B cell (primary cell): ENCODE measurements at regions not wholly inside any gene's neighbourhood (a gene's known extent, or its start where the extent isn't known, plus 50 kb on each side); places are given as distances from the start of the nearest gene placed in this dataset.

Experiments used
- EZH2 ChIP-seq: IDR thresholded peaks from 2 replicates; pipeline ENCODE4 v1.6.1; 2012; ENCODE audit warnings: borderline replicate concordance, low read depth, mild to moderate bottlenecking, moderate library complexity, low read length; ENCODE audit not compliant: insufficient read depth, poor library complexity, severe bottlenecking
- TF ChIP-seq, protein P1 (sequence below): fragments of 200-600 bp; IDR thresholded peaks from one replicate; pipeline ENCODE4 v1.8.0; 2022; ENCODE audit warnings: antibody characterized with exemption, mild to moderate bottlenecking

DNA sequence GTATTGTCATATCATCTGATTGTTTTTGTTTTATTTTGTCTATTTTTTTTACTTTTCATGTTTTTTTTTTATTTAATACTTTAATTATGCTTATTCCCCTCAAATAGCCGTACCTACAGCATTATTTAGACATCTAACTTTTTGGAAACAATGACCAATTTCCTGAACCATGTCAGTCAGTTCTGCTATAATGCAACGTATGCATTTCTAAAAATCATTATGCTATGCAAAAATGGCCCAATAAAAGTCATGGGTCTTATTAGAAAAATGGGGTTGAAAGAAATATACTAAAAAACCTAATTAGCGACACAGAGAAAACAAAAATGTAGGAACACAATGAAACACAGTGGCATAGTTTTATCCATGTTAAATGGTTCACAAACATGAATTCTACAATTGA is 1454.7 kb downstream of the GRIK2 start:
- TF ChIP-seq, protein P1, sequence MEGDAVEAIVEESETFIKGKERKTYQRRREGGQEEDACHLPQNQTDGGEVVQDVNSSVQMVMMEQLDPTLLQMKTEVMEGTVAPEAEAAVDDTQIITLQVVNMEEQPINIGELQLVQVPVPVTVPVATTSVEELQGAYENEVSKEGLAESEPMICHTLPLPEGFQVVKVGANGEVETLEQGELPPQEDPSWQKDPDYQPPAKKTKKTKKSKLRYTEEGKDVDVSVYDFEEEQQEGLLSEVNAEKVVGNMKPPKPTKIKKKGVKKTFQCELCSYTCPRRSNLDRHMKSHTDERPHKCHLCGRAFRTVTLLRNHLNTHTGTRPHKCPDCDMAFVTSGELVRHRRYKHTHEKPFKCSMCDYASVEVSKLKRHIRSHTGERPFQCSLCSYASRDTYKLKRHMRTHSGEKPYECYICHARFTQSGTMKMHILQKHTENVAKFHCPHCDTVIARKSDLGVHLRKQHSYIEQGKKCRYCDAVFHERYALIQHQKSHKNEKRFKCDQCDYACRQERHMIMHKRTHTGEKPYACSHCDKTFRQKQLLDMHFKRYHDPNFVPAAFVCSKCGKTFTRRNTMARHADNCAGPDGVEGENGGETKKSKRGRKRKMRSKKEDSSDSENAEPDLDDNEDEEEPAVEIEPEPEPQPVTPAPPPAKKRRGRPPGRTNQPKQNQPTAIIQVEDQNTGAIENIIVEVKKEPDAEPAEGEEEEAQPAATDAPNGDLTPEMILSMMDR, result no peak
- no peak for TF ChIP-seq EZH2
